NCI-H82 treated with DMSO at 0.1 percent for 48 hours (cell line): ENCODE measurements at regions not wholly inside any gene's neighbourhood (a gene's known extent, or its start where the extent isn't known, plus 50 kb on each side); places are given as distances from the start of the nearest gene placed in this dataset.

Source experiments
- DNase-seq: peaks from one replicate; lab custom pipeline; 2025; ENCODE audit not compliant: unreplicated experiment; lab: John Stamatoyannopoulos, UW

- no peak for DNase-seq
Measured at GRCh38 chr17:62913991-62914570, 52.0 kb upstream of the TANC2 start.

GRCh38 chr17:62912363-62912762 lies 53.7 kb upstream of the TANC2 start:
- no peak for DNase-seq

- DNase-seq: no peak
Measured at GRCh38 chr17:62911114-62911513, 54.9 kb upstream of the TANC2 start.

GRCh38 chr17:62910277-62910676 lies 55.8 kb upstream of the TANC2 start:
- no peak for DNase-seq

- no peak for DNase-seq
Measured at GRCh38 chr17:62907961-62908360, 58.1 kb upstream of the TANC2 start.

- DNase-seq: no peak
Measured at GRCh38 chr17:62906881-62907280, 59.2 kb upstream of the TANC2 start.

- DNase-seq: no peak
Measured at GRCh38 chr17:62905233-62905632, 60.8 kb upstream of the TANC2 start.

GRCh38 chr17:62902531-62903220 lies 63.4 kb upstream of the TANC2 start:
- DNase-seq: no peak

- no peak for DNase-seq
Measured at GRCh38 chr17:62901544-62901943, 64.5 kb upstream of the TANC2 start.

- no peak for DNase-seq
Measured at GRCh38 chr17:62900096-62900495, 65.9 kb upstream of the TANC2 start.

- no peak for DNase-seq
Measured at GRCh38 chr17:62899361-62899760, 66.7 kb upstream of the TANC2 start.

- no peak for DNase-seq
Measured at GRCh38 chr17:62898239-62898864, 67.7 kb upstream of the TANC2 start.

- no peak for DNase-seq
Measured at GRCh38 chr17:62897706-62898105, 68.3 kb upstream of the TANC2 start.

- no peak for DNase-seq
Measured at GRCh38 chr17:62895320-62896301, 70.4 kb upstream of the TANC2 start.

- DNase-seq: no peak
Measured at GRCh38 chr17:62892870-62893338, 73.1 kb upstream of the TANC2 start.

- no peak for DNase-seq
Measured at GRCh38 chr17:62892061-62892675, 73.9 kb upstream of the TANC2 start.

GRCh38 chr17:62891659-62892058 lies 74.4 kb upstream of the TANC2 start:
- no peak for DNase-seq

- DNase-seq: no peak
Measured at GRCh38 chr17:62888765-62889164, 77.3 kb upstream of the TANC2 start.

- DNase-seq: no peak
Measured at GRCh38 chr17:62888148-62888547, 77.9 kb upstream of the TANC2 start.

- DNase-seq: no peak
Measured at GRCh38 chr17:62887437-62887836, 78.6 kb upstream of the TANC2 start.

GRCh38 chr17:62884781-62885180 lies 76.7 kb upstream of the MARCHF10 start:
- peak; percentile 30 for DNase-seq
